GM12878 (cell line): ENCODE measurements at regions not wholly inside any gene's neighbourhood (a gene's known extent, or its start where the extent isn't known, plus 50 kb on each side); places are given as distances from the start of the nearest gene placed in this dataset.

Source experiments
- ATAC-seq: fragments of 200-7000 bp; cut with Tn5 transposase; 3 replicates; pipeline ENCODE4 v1.9.1; 2020; ENCODE audit warnings: mild to moderate bottlenecking, moderate library complexity
- BruUV-seq: library from RNA; stranded (reverse); fragments of 400-500 nt; replicated peaks from 2 replicates; lab custom pipeline; 2021; lab: Mats Ljungman, UMichigan
- CTCF ChIA-PET: fragments of 300-600 bp; sonication (Branson Sonifier 250); formaldehyde crosslinking; extraction: SDS; loops from one replicate; lab custom pipeline; 2021; ENCODE audit warnings: inconsistent platforms; lab: Yijun Ruan, JAX
- POLR2A ChIA-PET: fragments of 350-600 bp; formaldehyde crosslinking; extraction: SDS; loops from one replicate; lab custom pipeline; 2021; ENCODE audit warnings: inconsistent platforms; lab: Charles Lee
- RAD21 ChIA-PET: fragments of 300-600 bp; sonication (Branson Sonifier 250); formaldehyde crosslinking; loops from one replicate; lab custom pipeline; 2023; ENCODE audit warnings: antibody characterized with exemption; ENCODE audit not compliant: unreplicated experiment; lab: Charles Lee
- SMC1A ChIA-PET: fragments of 300-600 bp; sonication (Branson Sonifier 250); formaldehyde crosslinking; loops from one replicate; lab custom pipeline; 2023; ENCODE audit not compliant: unreplicated experiment, uncharacterized antibody; lab: Charles Lee
- DNase-seq: peaks from one replicate; pipeline ENCODE4 v3.0.0-alpha.2; 2011; ENCODE audit warnings: low read depth, low spot score
- FAIRE-seq: peaks from 3 replicates; lab custom pipeline; 2011; peaks lifted over from hg19 to GRCh38; lab: Jason Lieb, UNC
- H2AFZ ChIP-seq: 2 replicates; pipeline ENCODE4 v1.6.0; 2011; ENCODE audit warnings: low read depth, low read length, control low read depth; ENCODE audit not compliant: control insufficient read depth
- H3K27ac ChIP-seq: 2 replicates; pipeline ENCODE4 v1.5.1; 2011; ENCODE audit warnings: control low read depth; ENCODE audit not compliant: control insufficient read depth, insufficient read depth
- H3K27me3 ChIP-seq, 2 experiments: replicated peaks in 1 of 2; 2 replicates each; pipeline versions ENCODE4 v1.6.0 to v1.6.1; 2011; ENCODE audit warnings: low read length in 1 of 2; ENCODE audit not compliant: control insufficient read depth in 2 of 2, insufficient read depth in 2 of 2
- H3K36me3 ChIP-seq, 2 experiments: 2 replicates each; pipeline ENCODE4 v1.5.1; 2011; ENCODE audit warnings: low read length in 1 of 2; ENCODE audit not compliant: control insufficient read depth in 2 of 2, insufficient read depth in 2 of 2
- H3K4me1 ChIP-seq: 2 replicates; pipeline ENCODE4 v1.6.1; 2011; ENCODE audit warnings: mild to moderate bottlenecking, low read length, moderate library complexity, mixed read lengths; ENCODE audit not compliant: control insufficient read depth, insufficient read depth
- H3K4me2 ChIP-seq: 2 replicates; pipeline ENCODE4 v1.6.0; 2011; ENCODE audit warnings: control low read depth; ENCODE audit not compliant: control insufficient read depth, insufficient read depth
- H3K4me3 ChIP-seq: fragments of 200-600 bp; sonication (generic); 2 replicates; pipeline ENCODE4 v1.5.1; 2016
- H3K79me2 ChIP-seq: 2 replicates; pipeline ENCODE4 v1.6.0; 2011; ENCODE audit warnings: low read length; ENCODE audit not compliant: control insufficient read depth, insufficient read depth
- H3K9ac ChIP-seq: 2 replicates; pipeline ENCODE4 v1.8.0; 2011; ENCODE audit warnings: low read length, control low read depth, mixed read lengths; ENCODE audit not compliant: control insufficient read depth, insufficient read depth
- H3K9me3 ChIP-seq: replicated peaks from 3 replicates; pipeline ENCODE4 v1.5.1; 2011; ENCODE audit warnings: mild to moderate bottlenecking, low read length; ENCODE audit not compliant: control insufficient read depth, insufficient read depth
- H4K20me1 ChIP-seq: 2 replicates; pipeline ENCODE4 v1.6.0; 2011; ENCODE audit not compliant: control insufficient read depth, insufficient read depth
- IKZF2 ChIP-seq, 2 experiments: fragments of 450-650 bp; IDR thresholded peaks; 2 replicates each; pipeline ENCODE4 v1.6.1; 2017; ENCODE audit warnings: mild to moderate bottlenecking in 2 of 2, moderate library complexity in 2 of 2
- JUND ChIP-seq: IDR thresholded peaks from 2 replicates; pipeline ENCODE4 v1.6.1; 2012; ENCODE audit warnings: low read depth, mild to moderate bottlenecking, low read length, improper control_type of control experiment, moderate library complexity
- LARP7 ChIP-seq: fragments of 450-650 bp; IDR thresholded peaks from 2 replicates; pipeline ENCODE4 v1.6.1; 2017; ENCODE audit warnings: mild to moderate bottlenecking
- MAX ChIP-seq: IDR thresholded peaks from 2 replicates; pipeline ENCODE4 v1.6.1; 2012; ENCODE audit warnings: low read depth, low read length, improper control_type of control experiment
- NR2C2 ChIP-seq: IDR thresholded peaks from 2 replicates; pipeline ENCODE4 v1.6.1; 2011; ENCODE audit warnings: borderline replicate concordance, low read depth; ENCODE audit not compliant: control insufficient read depth, insufficient read length
- WGBS: methylation state at CpG from one replicate; pipeline ENCODE4 v1.1.6; 2016; ENCODE audit warnings: low lambda C conversion rate; ENCODE audit not compliant: insufficient replicate concordance, insufficient coverage; ENCODE audit errors: missing lambda C conversion rate; 5-methylcytosine and 5-hydroxymethylcytosine counted together
- in situ Hi-C: fragments of 300-500 bp; cut with MboI; formaldehyde crosslinking; loops from 9 replicates; pipeline ENCODE4 v1.14.3; 2018; ENCODE audit warnings: mixed read lengths
- intact Hi-C: fragments of 100-400 bp; cut with micrococcal nuclease; formaldehyde crosslinking; loops from one replicate; pipeline ENCODE4 v1.14.2; 2022; ENCODE audit not compliant: unreplicated experiment

- POLR2A ChIA-PET = no interaction called here
Measured at GRCh38 chr11:71068963-71069362, 183.4 kb downstream of the SHANK2 start.

GRCh38 chr11:71067753-71068152 lies 184.6 kb downstream of the SHANK2 start:
- no peak overlapping the region for H3K4me2 ChIP-seq
- H3K27ac ChIP-seq = no peak overlapping the region
- H3K9me3 ChIP-seq = no peaks in the 10 kb centered on the region; the same call in 2 of the 3 replicates
- no peaks in the 10 kb centered on the region for H3K79me2 ChIP-seq
- no peak overlapping the region for H3K9ac ChIP-seq
- no peaks in the 10 kb centered on the region for H4K20me1 ChIP-seq
- ChIA-PET CTCF (no interaction called here), SMC1A (no interaction called here), RAD21 (no interaction called here), POLR2A (no interaction called here)
- DNase-seq = no peak
- in situ Hi-C loops = no loop called here
- WGBS = 73% methylated on average over 6 of the region's 6 CpGs
- intact Hi-C loops = no loop called here
- no peaks in the 10 kb centered on the region for H3K4me1 ChIP-seq
- no peak for ATAC-seq
- no peaks in the 10 kb centered on the region for H3K36me3 ChIP-seq
- no TSS peak for BruUV-seq
- no peak for TF ChIP-seq LARP7
- no peak for TF ChIP-seq IKZF2 (IDR thresholded peaks at IDR 0.05)
- TF ChIP-seq MAX = no peak
- TF ChIP-seq, all 136 proteins: peak for 0
- Histone ChIP-seq H2AFZ (no peak overlapping the region), H3K27me3 (no peaks in the 10 kb centered on the region), H3K4me3 (no peak overlapping the region)
- no peak for FAIRE-seq

More at GRCh38 chr11:71068963-71069362, 183.4 kb downstream of the SHANK2 start:
- no peaks in the 10 kb centered on the region for H3K79me2 ChIP-seq
- no peak overlapping the region for H3K27ac ChIP-seq
- in situ Hi-C loops (no loop called here), intact Hi-C loops (no loop called here)
- SMC1A ChIA-PET = no interaction called here
- no peak overlapping the region for H3K4me2 ChIP-seq
- no peak for TF ChIP-seq JUND
- TF ChIP-seq NR2C2 = peak; percentile 24
- H3K9me3 ChIP-seq = no peaks in the 10 kb centered on the region; the same call in 2 of the 3 replicates
- no peak overlapping the region for H3K4me3 ChIP-seq
- H3K9ac ChIP-seq = no peak overlapping the region
- RAD21 ChIA-PET = no interaction called here
- WGBS = 73% methylated on average over 1 of the region's 1 CpG
- no peaks in the 10 kb centered on the region for H3K27me3 ChIP-seq
- no TSS peak for BruUV-seq
- CTCF ChIA-PET = no interaction called here
- no peak overlapping the region for H2AFZ ChIP-seq
- H4K20me1 ChIP-seq = no peaks in the 10 kb centered on the region
- no peaks in the 10 kb centered on the region for H3K4me1 ChIP-seq
- FAIRE-seq (no peak), DNase-seq (no peak), ATAC-seq (no peak)
- H3K36me3 ChIP-seq = no peaks in the 10 kb centered on the region
